HUES64 (cell line): ENCODE measurements at regions not wholly inside any gene's neighbourhood (a gene's known extent, or its start where the extent isn't known, plus 50 kb on each side); places are given as distances from the start of the nearest gene placed in this dataset.
"Not testable (repeated sequence)": the region's sequence is repeated elsewhere in the genome, so short reads cannot be mapped to it uniquely, and the experiment has no call there.

Experiments
- H3K27ac ChIP-seq: 2 replicates; pipeline ENCODE4 v1.7.0; 2013; ENCODE audit warnings: low read depth, low read length, inconsistent platforms
- H3K27me3 ChIP-seq: 2 replicates; pipeline ENCODE4 v1.6.1; 2013; ENCODE audit warnings: mild to moderate bottlenecking, low read length; ENCODE audit not compliant: insufficient read depth
- H3K36me3 ChIP-seq: 2 replicates; pipeline ENCODE4 v1.6.1; 2013; ENCODE audit warnings: mild to moderate bottlenecking, low read length; ENCODE audit not compliant: insufficient read depth
- H3K4me1 ChIP-seq: 2 replicates; pipeline ENCODE4 v1.6.1; 2013; ENCODE audit warnings: mild to moderate bottlenecking, low read length, moderate library complexity; ENCODE audit not compliant: insufficient read depth
- H3K4me3 ChIP-seq: 2 replicates; pipeline ENCODE4 v1.5.1; 2013; ENCODE audit warnings: mild to moderate bottlenecking, low read length, moderate library complexity
- H3K9ac ChIP-seq: 2 replicates; pipeline ENCODE4 v1.6.1; 2013; ENCODE audit warnings: mild to moderate bottlenecking, low read depth, low read length
- H3K9me3 ChIP-seq: 2 replicates; pipeline ENCODE4 v1.6.1; 2013; ENCODE audit warnings: low read depth, low read length; ENCODE audit not compliant: insufficient read depth
- WGBS: fragments of 150-250, 120-280 bp; methylation state at CpG from one replicate; pipeline ENCODE4 v1.1.7; 2013; ENCODE audit warnings: missing lambda C conversion rate; 5-methylcytosine and 5-hydroxymethylcytosine counted together

GRCh38 chr3:46576-46975 is 150.0 kb upstream of the CHL1 start:
- WGBS: 20% methylated on average over 2 of the region's 2 CpGs
- Histone ChIP-seq H3K9me3 (peaks cover 28% of the 10 kb centered on the region), H3K9ac (no peak overlapping the region), H3K36me3 (no peaks in the 10 kb centered on the region), H3K4me3 (no peak overlapping the region), H3K27ac (no peak overlapping the region), H3K4me1 (no peaks in the 10 kb centered on the region), H3K27me3 (no peaks in the 10 kb centered on the region)

GRCh38 chr3:53441-53840 is 143.1 kb upstream of the CHL1 start:
- H3K4me1 ChIP-seq, H3K4me3 ChIP-seq, H3K27ac ChIP-seq, H3K9ac ChIP-seq, H3K36me3 ChIP-seq, H3K27me3 ChIP-seq: not testable (repeated sequence)
- WGBS: 72% methylated on average over 5 of the region's 5 CpGs
- peaks cover 53% of the 10 kb centered on the region for H3K9me3 ChIP-seq

- Histone ChIP-seq H3K9me3 (peaks cover 55% of the 10 kb centered on the region), H3K9ac (no peak overlapping the region), H3K27ac (no peak overlapping the region), H3K4me1 (no peaks in the 10 kb centered on the region), H3K4me3 (no peak overlapping the region), H3K36me3 (no peaks in the 10 kb centered on the region), H3K27me3 (no peaks in the 10 kb centered on the region)
- WGBS: 76% methylated on average over 5 of the region's 5 CpGs
Measured at GRCh38 chr3:54240-54639, 142.3 kb upstream of the CHL1 start.

- Histone ChIP-seq H3K9me3 (peaks cover 60% of the 10 kb centered on the region), H3K4me1 (no peaks in the 10 kb centered on the region), H3K9ac (no peak overlapping the region), H3K27me3 (no peaks in the 10 kb centered on the region), H3K36me3 (no peaks in the 10 kb centered on the region), H3K27ac (no peak overlapping the region), H3K4me3 (no peak overlapping the region)
- WGBS: 80% methylated on average over 3 of the region's 4 CpGs
Measured at GRCh38 chr3:56672-57071, 139.9 kb upstream of the CHL1 start.

GRCh38 chr3:59854-60253 is 136.7 kb upstream of the CHL1 start:
- H3K9ac ChIP-seq: no peak overlapping the region
- no peak overlapping the region for H3K4me3 ChIP-seq
- peaks cover 3% of the 10 kb centered on the region; the same call in 1 of the 2 replicates for H3K4me1 ChIP-seq
- H3K27ac ChIP-seq: no peak overlapping the region
- WGBS: 85% methylated on average over 7 of the region's 7 CpGs
- H3K27me3 ChIP-seq: no peaks in the 10 kb centered on the region
- H3K9me3 ChIP-seq: peaks cover 60% of the 10 kb centered on the region
- H3K36me3 ChIP-seq: no peaks in the 10 kb centered on the region

GRCh38 chr3:63095-63765 is 133.3 kb upstream of the CHL1 start:
- no peak overlapping the region for H3K27ac ChIP-seq
- H3K9me3 ChIP-seq: peaks cover 58% of the 10 kb centered on the region
- no peak overlapping the region for H3K9ac ChIP-seq
- H3K4me3 ChIP-seq: no peak overlapping the region
- peaks cover 3% of the 10 kb centered on the region; the same call in 1 of the 2 replicates for H3K4me1 ChIP-seq
- H3K36me3 ChIP-seq: no peaks in the 10 kb centered on the region
- 85% methylated on average over 7 of the region's 7 CpGs for WGBS
- no peaks in the 10 kb centered on the region for H3K27me3 ChIP-seq

GRCh38 chr3:69690-70089 is 126.9 kb upstream of the CHL1 start:
- Histone ChIP-seq H3K27ac (no peak overlapping the region), H3K4me1 (peaks cover 12% of the 10 kb centered on the region)
- no CpG with 5 or more reads among the region's 1 CpG for WGBS

GRCh38 chr3:72776-73175 is 123.8 kb upstream of the CHL1 start:
- Histone ChIP-seq H3K27ac (no peak overlapping the region), H3K9me3 (peaks cover 82% of the 10 kb centered on the region)
- WGBS: no CpG with 5 or more reads among the region's 1 CpG

More at GRCh38 chr3:69690-70089, 126.9 kb upstream of the CHL1 start:
- no peak overlapping the region for H3K4me3 ChIP-seq
- no peak overlapping the region for H3K9ac ChIP-seq
- H3K27me3 ChIP-seq: no peaks in the 10 kb centered on the region
- no peaks in the 10 kb centered on the region for H3K36me3 ChIP-seq
- H3K9me3 ChIP-seq: peaks cover 71% of the 10 kb centered on the region

GRCh38 chr3:73271-73670 is 123.3 kb upstream of the CHL1 start:
- H3K4me1 ChIP-seq: peaks cover 12% of the 10 kb centered on the region
- no peaks in the 10 kb centered on the region for H3K27me3 ChIP-seq
- H3K27ac ChIP-seq: no peak overlapping the region
- no peak overlapping the region for H3K4me3 ChIP-seq
- H3K9ac ChIP-seq: no peak overlapping the region
- no peaks in the 10 kb centered on the region for H3K36me3 ChIP-seq
- peaks cover 78% of the 10 kb centered on the region for H3K9me3 ChIP-seq
- WGBS: 52% methylated on average over 2 of the region's 2 CpGs

More at GRCh38 chr3:72776-73175, 123.8 kb upstream of the CHL1 start:
- no peak overlapping the region for H3K4me3 ChIP-seq
- no peaks in the 10 kb centered on the region for H3K27me3 ChIP-seq
- H3K9ac ChIP-seq: no peak overlapping the region
- peaks cover 12% of the 10 kb centered on the region for H3K4me1 ChIP-seq
- no peaks in the 10 kb centered on the region for H3K36me3 ChIP-seq

GRCh38 chr3:74676-75243 is 121.8 kb upstream of the CHL1 start:
- H3K9me3 ChIP-seq: peaks cover 68% of the 10 kb centered on the region

GRCh38 chr3:75260-75659 is 121.3 kb upstream of the CHL1 start:
- Histone ChIP-seq H3K9me3 (peaks cover 65% of the 10 kb centered on the region), H3K4me3 (no peak overlapping the region), H3K27me3 (no peaks in the 10 kb centered on the region), H3K36me3 (no peaks in the 10 kb centered on the region), H3K27ac (no peak overlapping the region), H3K9ac (no peak overlapping the region), H3K4me1 (peaks cover 12% of the 10 kb centered on the region)
- 68% methylated on average over 1 of the region's 4 CpGs for WGBS

More at GRCh38 chr3:74676-75243, 121.8 kb upstream of the CHL1 start:
- Histone ChIP-seq H3K4me3 (no peak overlapping the region), H3K27ac (no peak overlapping the region), H3K36me3 (no peaks in the 10 kb centered on the region), H3K4me1 (peaks cover 12% of the 10 kb centered on the region), H3K27me3 (no peaks in the 10 kb centered on the region), H3K9ac (no peak overlapping the region)
- 68% methylated on average over 3 of the region's 3 CpGs for WGBS
